Naive thymus-derived CD4-positive, alpha-beta T cell (primary cell): ENCODE measurements at regions not wholly inside any gene's neighbourhood (a gene's known extent, or its start where the extent isn't known, plus 50 kb on each side); places are given as distances from the start of the nearest gene placed in this dataset.

Experiments
- ATAC-seq: fragments of 150-1000 bp; cut with Tn5 transposase; 2 replicates; pipeline ENCODE4 v1.10.0; 2021; ENCODE audit warnings: mild to moderate bottlenecking, moderate library complexity
- CTCF ChIA-PET: fragments of 350-600 bp; sonication (Branson Sonifier 250); formaldehyde crosslinking; loops from one replicate; lab custom pipeline; 2021; ENCODE audit warnings: antibody characterized with exemption; lab: Charles Lee
- POLR2A ChIA-PET: fragments of 350-600 bp; sonication (Branson Sonifier 250); formaldehyde crosslinking; loops from one replicate; lab custom pipeline; 2021; ENCODE audit warnings: antibody characterized with exemption, inconsistent platforms; lab: Charles Lee
- DNase-seq, 9 donors: peaks; one replicate each; pipeline versions ENCODE4 v3.0.0 to v3.0.0-alpha.2; 2020 to 2022; ENCODE audit warnings: mixed read lengths in 1 of 9
- H3K27ac ChIP-seq: one replicate; pipeline ENCODE4 v1.7.0; 2013; ENCODE audit warnings: mild to moderate bottlenecking, low read depth, low read length, moderate library complexity
- H3K27me3 ChIP-seq, 2 donors: one replicate each; pipeline ENCODE4 v1.7.0; 2013; ENCODE audit warnings: low read length in 2 of 2, mild to moderate bottlenecking in 2 of 2, moderate library complexity in 2 of 2; ENCODE audit not compliant: control insufficient read depth in 2 of 2, insufficient read depth in 2 of 2
- H3K36me3 ChIP-seq, 3 experiments: 1 replicate in 2 of 3; 2 replicates in 1 of 3; pipeline ENCODE4 v1.7.0; 2013; ENCODE audit warnings: low read length in 3 of 3, mild to moderate bottlenecking in 3 of 3, moderate library complexity in 1 of 3; ENCODE audit not compliant: insufficient read depth in 3 of 3, control insufficient read depth in 2 of 3
- H3K4me1 ChIP-seq, 2 donors: one replicate each; pipeline ENCODE4 v1.7.0; 2013; ENCODE audit warnings: low read length in 2 of 2, mild to moderate bottlenecking in 2 of 2, moderate library complexity in 1 of 2; ENCODE audit not compliant: control insufficient read depth in 2 of 2, insufficient read depth in 2 of 2
- H3K4me3 ChIP-seq: 2 replicates; pipeline ENCODE4 v1.7.0; 2013; ENCODE audit warnings: mild to moderate bottlenecking, low read length
- H3K9me3 ChIP-seq, 3 experiments: 1 replicate in 2 of 3; 2 replicates in 1 of 3; pipeline ENCODE4 v1.7.0; 2013; ENCODE audit warnings: low read length in 3 of 3; ENCODE audit not compliant: control insufficient read depth in 2 of 3
- H3K27ac Mint-ChIP-seq, 9 donors: one replicate each; pipeline ENCODE4 v1.8.0; 2020 to 2022; ENCODE audit warnings: mixed read lengths in 9 of 9, mild to moderate bottlenecking in 8 of 9, moderate library complexity in 5 of 9, inconsistent platforms in 2 of 9
- H3K27me3 Mint-ChIP-seq, 5 donors: one replicate each; pipeline ENCODE4 v1.8.0; 2021 to 2022; ENCODE audit warnings: mixed read lengths in 5 of 5, mild to moderate bottlenecking in 1 of 5
- H3K36me3 Mint-ChIP-seq, 5 donors: one replicate each; pipeline ENCODE4 v1.8.0; 2020 to 2022; ENCODE audit warnings: mixed read lengths in 5 of 5, mild to moderate bottlenecking in 3 of 5, inconsistent platforms in 1 of 5
- H3K4me1 Mint-ChIP-seq, 7 donors: one replicate each; pipeline ENCODE4 v1.8.0; 2020 to 2022; ENCODE audit warnings: mixed read lengths in 7 of 7, mild to moderate bottlenecking in 3 of 7, inconsistent platforms in 1 of 7
- H3K4me3 Mint-ChIP-seq, 10 donors: one replicate each; pipeline ENCODE4 v1.8.0; 2020 to 2022; ENCODE audit warnings: mild to moderate bottlenecking in 10 of 10, mixed read lengths in 10 of 10, moderate library complexity in 6 of 10, inconsistent platforms in 2 of 10
- H3K9me3 Mint-ChIP-seq, 11 donors: one replicate each; pipeline ENCODE4 v1.8.0; 2020 to 2022; ENCODE audit warnings: mixed read lengths in 11 of 11, mild to moderate bottlenecking in 4 of 11, inconsistent platforms in 1 of 11, moderate library complexity in 1 of 11
- intact Hi-C, 2 donors: fragments of 100-400 bp; cut with micrococcal nuclease; formaldehyde crosslinking; loops; one replicate each; pipeline ENCODE4 v1.15.1; 2023

DNA sequence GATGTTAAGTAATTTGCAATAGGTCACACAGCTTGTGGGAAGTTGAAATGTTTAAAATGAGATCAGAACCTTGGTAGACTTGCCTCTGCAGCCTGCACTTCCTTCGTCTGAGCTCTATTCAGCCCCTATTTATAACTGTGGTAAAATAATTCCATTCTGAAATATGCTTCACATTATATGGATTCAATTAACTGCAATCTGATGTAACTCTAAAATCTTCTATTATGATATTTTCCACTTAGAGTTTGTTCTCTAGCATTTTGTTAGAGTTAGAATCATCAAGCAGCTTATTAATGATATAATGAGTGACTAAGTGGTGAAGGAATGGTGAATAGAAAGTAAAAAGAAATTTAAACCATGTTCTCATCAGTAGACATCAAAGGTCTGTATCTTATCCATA, 139.6 kb upstream of the ARHGAP28 start:
- H3K36me3 ChIP-seq, result no peaks in the 10 kb centered on the region
- Mint-ChIP-seq H3K4me3 (no peak overlapping the region), H3K27me3 (no peaks in the 10 kb centered on the region), H3K4me1 (no peaks in the 10 kb centered on the region), H3K36me3 (no peaks in the 10 kb centered on the region), H3K27ac (no peak overlapping the region), H3K9me3 (peaks cover 0 to 15% (median 1%) of the 10 kb centered on the region in 11 donors)
- no peaks in the 10 kb centered on the region for H3K9me3 ChIP-seq
- H3K4me1 ChIP-seq, result no peaks in the 10 kb centered on the region
- ATAC-seq (no peak), DNase-seq (no peak)
- H3K4me3 ChIP-seq, result no peak overlapping the region
- ChIA-PET POLR2A (no interaction called here), CTCF (no interaction called here)
- H3K27me3 ChIP-seq, result no peaks in the 10 kb centered on the region
- intact Hi-C loops, result no loop called here
- H3K27ac ChIP-seq, result no peak overlapping the region

DNA sequence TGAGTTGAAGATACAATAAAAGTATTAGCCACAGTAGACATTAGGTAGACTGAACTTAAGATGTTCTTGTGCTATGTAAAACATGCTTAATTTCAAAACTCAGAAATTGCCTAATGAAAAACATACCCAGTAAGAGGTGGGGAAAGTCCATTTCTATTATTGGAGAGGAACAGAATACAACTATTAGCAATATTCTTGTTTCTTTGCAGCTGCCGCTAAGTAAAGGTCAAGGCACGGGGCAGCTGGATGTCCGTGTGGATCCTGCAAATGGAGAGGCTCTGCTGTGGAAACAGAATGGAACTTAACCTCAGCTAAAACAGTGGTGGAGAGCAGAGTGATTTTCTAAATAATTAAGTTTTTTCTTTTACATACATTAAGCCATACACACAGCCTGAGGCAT, 139.2 kb upstream of the ARHGAP28 start:
- H3K27ac ChIP-seq, result no peak overlapping the region
- H3K27ac Mint-ChIP-seq, result no peak overlapping the region
- POLR2A ChIA-PET, result no interaction called here
- no peaks in the 10 kb centered on the region for H3K27me3 Mint-ChIP-seq
- H3K36me3 Mint-ChIP-seq, result no peaks in the 10 kb centered on the region
- intact Hi-C loops, result no loop called here
- CTCF ChIA-PET, result no interaction called here
- no peaks in the 10 kb centered on the region for H3K4me1 Mint-ChIP-seq
- no peak overlapping the region for H3K4me3 ChIP-seq
- peaks cover 0 to 15% (median 2%) of the 10 kb centered on the region in 11 donors for H3K9me3 Mint-ChIP-seq
- H3K4me3 Mint-ChIP-seq, result no peak overlapping the region
- no peaks in the 10 kb centered on the region for H3K4me1 ChIP-seq
- ATAC-seq, result no peak
- no peaks in the 10 kb centered on the region for H3K9me3 ChIP-seq
- no peak for DNase-seq
- H3K27me3 ChIP-seq, result no peaks in the 10 kb centered on the region
- no peaks in the 10 kb centered on the region for H3K36me3 ChIP-seq

GRCh38 chr18:6591491-6591890, 138.0 kb upstream of the ARHGAP28 start:
- no peaks in the 10 kb centered on the region for H3K36me3 ChIP-seq
- Mint-ChIP-seq H3K4me1 (no peaks in the 10 kb centered on the region), H3K27me3 (no peaks in the 10 kb centered on the region), H3K36me3 (no peaks in the 10 kb centered on the region), H3K27ac (no peak overlapping the region), H3K9me3 (peaks cover 0 to 14% (median 0%) of the 10 kb centered on the region in 11 donors), H3K4me3 (no peak overlapping the region)
- ChIA-PET POLR2A (no interaction called here), CTCF (no interaction called here)
- no peaks in the 10 kb centered on the region for H3K27me3 ChIP-seq
- intact Hi-C loops, result no loop called here
- H3K27ac ChIP-seq, result no peak overlapping the region
- H3K9me3 ChIP-seq, result no peaks in the 10 kb centered on the region
- no peak for ATAC-seq
- H3K4me3 ChIP-seq, result no peak overlapping the region
- DNase-seq, result no peak
- H3K4me1 ChIP-seq, result no peaks in the 10 kb centered on the region

GRCh38 chr18:6592522-6592921, 137.0 kb upstream of the ARHGAP28 start:
- H3K4me3 ChIP-seq, result no peak overlapping the region
- no peaks in the 10 kb centered on the region for H3K9me3 ChIP-seq
- intact Hi-C loops, result no loop called here
- CTCF ChIA-PET, result no interaction called here
- Mint-ChIP-seq H3K4me1 (no peaks in the 10 kb centered on the region), H3K4me3 (no peak overlapping the region), H3K27me3 (no peaks in the 10 kb centered on the region), H3K27ac (no peak overlapping the region), H3K9me3 (peaks cover 0 to 10% (median 0%) of the 10 kb centered on the region in 11 donors), H3K36me3 (no peaks in the 10 kb centered on the region)
- H3K36me3 ChIP-seq, result no peaks in the 10 kb centered on the region
- no peaks in the 10 kb centered on the region for H3K4me1 ChIP-seq
- H3K27me3 ChIP-seq, result no peaks in the 10 kb centered on the region
- no peak overlapping the region for H3K27ac ChIP-seq
- POLR2A ChIA-PET, result no interaction called here
- ATAC-seq, result no peak
- no peak for DNase-seq

GRCh38 chr18:6593142-6593885, 136.2 kb upstream of the ARHGAP28 start:
- POLR2A ChIA-PET, result no interaction called here
- H3K4me3 ChIP-seq, result no peak overlapping the region
- H3K27me3 Mint-ChIP-seq, result no peaks in the 10 kb centered on the region
- H3K36me3 Mint-ChIP-seq, result no peaks in the 10 kb centered on the region
- CTCF ChIA-PET, result no interaction called here
- intact Hi-C loops, result no loop called here
- no peaks in the 10 kb centered on the region for H3K4me1 ChIP-seq
- H3K27ac ChIP-seq, result no peak overlapping the region
- no peak for DNase-seq
- H3K4me1 Mint-ChIP-seq, result no peaks in the 10 kb centered on the region
- H3K27me3 ChIP-seq, result no peaks in the 10 kb centered on the region
- no peaks in the 10 kb centered on the region for H3K36me3 ChIP-seq
- ATAC-seq, result no peak
- no peaks in the 10 kb centered on the region for H3K9me3 ChIP-seq
- H3K27ac Mint-ChIP-seq, result no peak overlapping the region
- no peak overlapping the region for H3K4me3 Mint-ChIP-seq
- H3K9me3 Mint-ChIP-seq, result peaks cover 0 to 8% (median 5%) of the 10 kb centered on the region in 11 donors

GRCh38 chr18:6595666-6596065, 133.8 kb upstream of the ARHGAP28 start:
- DNase-seq (no peak), ATAC-seq (no peak)
- Mint-ChIP-seq H3K36me3 (no peaks in the 10 kb centered on the region), H3K9me3 (peaks cover 0 to 8% (median 6%) of the 10 kb centered on the region in 11 donors), H3K27me3 (no peaks in the 10 kb centered on the region), H3K4me3 (no peak overlapping the region), H3K4me1 (no peaks in the 10 kb centered on the region), H3K27ac (no peak overlapping the region)
- ChIA-PET CTCF (no interaction called here), POLR2A (no interaction called here)
- Histone ChIP-seq H3K27ac (no peak overlapping the region), H3K27me3 (no peaks in the 10 kb centered on the region), H3K36me3 (no peaks in the 10 kb centered on the region), H3K9me3 (no peaks in the 10 kb centered on the region), H3K4me3 (no peak overlapping the region), H3K4me1 (no peaks in the 10 kb centered on the region)
- intact Hi-C loops, result no loop called here

DNA sequence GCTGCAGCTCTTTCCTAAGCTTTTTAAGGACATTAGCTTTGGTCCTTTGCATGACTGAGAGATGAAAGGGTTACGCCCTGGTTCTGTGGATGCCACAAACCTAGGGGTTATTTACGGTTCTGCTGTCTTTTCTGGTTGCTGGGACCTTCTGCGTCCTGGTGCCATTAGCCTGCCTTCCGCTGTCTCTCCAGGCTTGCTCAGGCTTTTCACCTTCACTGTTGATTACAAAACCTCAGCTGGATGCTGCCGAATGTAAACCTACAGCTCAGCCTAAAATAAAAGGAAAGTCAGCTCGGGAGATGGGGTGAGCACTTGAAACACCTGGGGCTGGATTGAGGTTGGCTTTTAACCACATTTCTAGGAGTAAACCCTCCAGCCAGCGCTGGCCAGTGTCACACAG, 130.9 kb upstream of the ARHGAP28 start:
- ChIA-PET CTCF (no interaction called here), POLR2A (no interaction called here)
- Mint-ChIP-seq H3K4me1 (no peaks in the 10 kb centered on the region), H3K27me3 (no peaks in the 10 kb centered on the region), H3K9me3 (peaks cover 0 to 8% (median 4%) of the 10 kb centered on the region in 11 donors), H3K27ac (no peak overlapping the region), H3K36me3 (no peaks in the 10 kb centered on the region), H3K4me3 (no peak overlapping the region)
- H3K4me3 ChIP-seq, result no peak overlapping the region
- no peaks in the 10 kb centered on the region for H3K27me3 ChIP-seq
- no peaks in the 10 kb centered on the region for H3K9me3 ChIP-seq
- DNase-seq (no peak), ATAC-seq (no peak)
- no peak overlapping the region for H3K27ac ChIP-seq
- no peaks in the 10 kb centered on the region for H3K4me1 ChIP-seq
- intact Hi-C loops, result no loop called here
- H3K36me3 ChIP-seq, result no peaks in the 10 kb centered on the region
